GM21723 (cell line): ENCODE measurements at regions not wholly inside any gene's neighbourhood (a gene's known extent, or its start where the extent isn't known, plus 50 kb on each side); places are given as distances from the start of the nearest gene placed in this dataset.

Experiments used
- ATAC-seq: cut with Tn5 transposase; IDR thresholded peaks from one replicate; pipeline ENCODE4 v1.9.1; 2021; ENCODE audit warnings: mild to moderate bottlenecking, moderate library complexity; ENCODE audit not compliant: unreplicated experiment

DNA sequence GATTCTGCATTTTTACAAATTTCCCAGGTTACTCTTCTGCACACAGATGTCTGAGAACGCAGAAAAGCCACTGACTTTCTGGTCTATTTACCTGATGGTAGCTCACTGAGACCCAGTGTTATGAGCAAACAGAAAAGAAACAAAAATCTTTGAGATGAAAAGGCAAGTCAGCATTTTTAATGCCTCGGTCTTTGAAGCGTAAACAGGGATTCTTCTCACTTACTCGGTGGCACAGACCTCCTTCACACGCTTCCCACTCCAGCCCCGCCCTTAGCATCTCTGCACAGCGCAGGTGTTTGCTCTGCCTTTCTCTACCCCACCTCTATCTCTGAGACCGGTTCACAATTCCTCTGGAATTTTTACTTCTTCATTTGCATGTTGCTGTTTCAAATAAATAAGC lies 195.0 kb upstream of the IRX1 start:
- no peak for ATAC-seq

DNA sequence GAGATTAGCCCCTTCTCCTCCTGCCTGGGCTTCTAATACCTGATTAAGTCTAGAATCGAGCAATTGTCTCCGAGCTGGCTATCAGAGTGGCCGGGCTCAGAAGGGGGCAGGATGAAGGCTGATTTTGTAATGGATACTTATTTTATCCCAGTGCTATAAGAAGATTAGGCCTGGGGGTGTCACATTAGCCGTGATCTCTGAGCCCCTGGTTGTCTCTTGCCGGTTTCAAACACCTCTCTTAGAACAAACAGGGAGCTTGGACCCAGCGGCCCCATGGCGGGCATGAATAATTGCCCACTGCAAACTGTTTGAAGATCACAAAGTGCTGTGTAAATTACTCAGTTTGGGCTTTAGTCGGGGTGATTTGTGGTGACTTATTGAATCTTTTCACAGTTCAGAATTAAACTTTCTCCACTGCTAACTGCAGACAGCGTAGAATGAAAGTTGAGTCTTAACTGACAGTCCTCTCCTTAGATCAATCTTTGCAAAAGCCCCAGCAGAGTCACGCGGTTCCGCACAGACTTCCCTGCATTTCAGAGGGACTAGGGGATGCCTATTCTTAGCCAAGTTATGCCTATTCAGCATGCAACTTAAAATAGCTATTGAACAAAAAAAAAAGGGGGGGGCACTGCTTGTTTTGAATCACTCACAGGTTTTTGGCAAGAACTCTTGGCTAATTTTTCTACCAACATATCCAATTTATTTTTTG lies 200.6 kb upstream of the IRX1 start:
- no peak for ATAC-seq

DNA sequence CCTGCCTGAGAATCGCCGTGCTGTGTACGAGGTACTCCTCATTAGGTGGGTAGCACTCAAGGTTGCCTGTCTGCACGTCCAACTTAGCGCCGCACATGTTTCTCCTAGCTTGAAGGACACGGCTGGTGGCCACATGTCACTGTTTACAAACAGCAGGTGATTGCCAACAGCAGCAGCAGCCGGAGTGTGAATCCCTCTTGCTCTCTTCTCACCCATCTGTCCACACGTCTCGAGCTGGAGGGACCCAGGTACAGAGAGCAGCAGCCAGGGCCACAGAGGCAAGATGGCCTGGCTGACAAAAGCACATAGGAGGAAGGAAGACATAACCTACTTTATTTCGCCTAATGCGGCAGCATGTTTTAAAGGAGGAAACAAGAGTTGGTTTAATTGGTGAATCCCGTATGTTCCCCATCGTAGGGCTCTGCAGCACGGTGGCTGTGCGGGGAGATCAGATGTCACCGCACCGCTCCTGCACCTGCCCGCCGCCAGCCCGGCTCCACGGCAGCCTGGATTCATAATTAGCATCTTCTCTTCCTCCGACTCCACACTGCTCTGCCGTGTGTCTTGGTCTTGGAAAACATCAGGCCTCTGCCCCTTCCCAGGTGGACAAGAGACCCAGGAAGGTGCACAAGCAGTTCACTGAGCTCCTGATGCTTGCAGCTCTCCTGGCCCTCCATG lies 201.6 kb upstream of the IRX1 start:
- ATAC-seq: no peak

DNA sequence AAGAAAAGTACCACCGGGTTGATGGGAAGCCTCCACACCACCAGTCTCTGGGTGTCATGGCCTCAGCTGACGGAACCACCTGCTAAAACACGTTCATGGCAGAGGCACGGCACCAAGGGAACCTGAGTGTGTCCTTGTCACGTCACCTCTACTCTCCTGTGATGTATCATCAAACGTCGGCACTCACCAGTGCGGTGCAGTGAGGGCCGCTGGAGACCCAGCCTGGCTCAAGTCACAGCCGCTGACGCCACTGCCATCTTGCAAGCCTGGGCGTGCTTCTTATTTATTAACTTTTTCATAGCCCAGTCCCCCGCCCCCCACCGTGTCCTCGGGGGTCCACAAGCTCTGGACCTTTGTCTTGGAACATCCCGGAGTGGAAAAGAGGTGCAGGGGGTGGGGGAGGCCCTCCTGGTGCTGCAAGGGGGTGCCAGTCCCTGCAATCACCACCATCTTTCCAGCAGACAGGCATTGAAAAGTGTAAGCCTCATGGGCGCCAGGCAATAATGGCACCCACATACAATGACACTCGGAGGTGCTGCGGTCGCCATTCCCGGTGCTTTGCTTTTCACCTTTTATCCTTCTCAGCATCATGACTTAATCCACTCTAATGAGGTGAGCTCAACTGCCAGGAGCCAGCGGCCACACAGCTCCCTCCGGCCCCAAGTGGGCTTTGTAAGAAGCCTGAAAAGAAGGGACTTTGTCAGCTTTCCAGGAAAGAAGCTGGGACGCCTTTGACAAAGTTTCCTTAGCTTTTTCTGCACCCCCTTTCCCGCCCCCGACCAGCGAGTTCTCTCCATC lies 202.3 kb upstream of the IRX1 start:
- no peak for ATAC-seq

DNA sequence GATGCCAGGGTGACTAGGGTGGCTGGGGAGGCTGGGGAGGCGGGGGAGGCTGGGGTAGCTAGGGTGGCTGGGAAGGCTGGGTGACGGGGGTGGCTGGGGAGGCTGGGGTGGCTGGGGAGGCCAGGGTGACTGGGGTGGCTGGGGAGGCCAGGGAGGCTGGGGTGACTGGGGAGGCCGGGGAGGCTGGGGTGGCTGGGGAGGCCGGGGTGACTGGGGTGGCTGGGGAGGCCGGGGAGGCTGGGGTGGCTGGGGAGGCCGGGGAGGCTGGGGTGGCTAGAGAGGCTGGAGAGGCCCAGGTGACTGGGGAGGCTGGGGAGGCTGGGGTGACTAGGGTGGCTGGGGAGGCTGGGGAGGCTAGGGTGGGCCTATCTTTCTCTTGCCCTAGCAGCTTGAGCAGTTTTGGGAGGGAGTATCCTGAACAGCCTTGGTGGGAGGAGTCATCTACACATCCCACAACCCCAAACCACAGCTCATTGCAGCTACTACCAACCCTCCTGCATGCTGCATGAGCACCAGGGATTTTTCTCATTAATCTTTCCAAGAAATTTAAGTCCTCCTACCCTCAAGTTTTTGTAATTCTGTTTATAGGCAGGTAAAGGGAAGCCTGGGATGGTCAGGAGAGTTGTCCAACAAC lies 203.2 kb upstream of the IRX1 start:
- ATAC-seq: no peak

DNA sequence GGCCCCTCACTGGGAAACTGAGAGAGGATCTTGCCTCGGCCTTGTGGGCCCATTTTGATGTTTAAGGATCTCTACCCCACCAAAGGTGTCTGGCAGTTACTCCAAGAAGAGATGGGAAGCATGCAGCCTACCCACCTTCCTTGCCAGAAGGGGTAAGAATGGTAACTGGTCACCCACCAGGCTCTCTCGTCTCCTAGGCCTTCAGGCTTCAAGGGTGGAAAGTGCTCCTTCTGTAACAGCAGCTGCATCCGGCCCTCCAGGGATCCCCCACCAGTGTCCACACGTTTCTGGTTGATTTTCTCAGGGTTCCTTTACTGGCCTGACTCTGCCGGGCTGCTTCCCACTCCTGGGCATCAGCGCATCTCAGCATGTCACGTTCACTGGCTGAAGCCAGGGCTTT lies 204.4 kb upstream of the IRX1 start:
- ATAC-seq: no peak

DNA sequence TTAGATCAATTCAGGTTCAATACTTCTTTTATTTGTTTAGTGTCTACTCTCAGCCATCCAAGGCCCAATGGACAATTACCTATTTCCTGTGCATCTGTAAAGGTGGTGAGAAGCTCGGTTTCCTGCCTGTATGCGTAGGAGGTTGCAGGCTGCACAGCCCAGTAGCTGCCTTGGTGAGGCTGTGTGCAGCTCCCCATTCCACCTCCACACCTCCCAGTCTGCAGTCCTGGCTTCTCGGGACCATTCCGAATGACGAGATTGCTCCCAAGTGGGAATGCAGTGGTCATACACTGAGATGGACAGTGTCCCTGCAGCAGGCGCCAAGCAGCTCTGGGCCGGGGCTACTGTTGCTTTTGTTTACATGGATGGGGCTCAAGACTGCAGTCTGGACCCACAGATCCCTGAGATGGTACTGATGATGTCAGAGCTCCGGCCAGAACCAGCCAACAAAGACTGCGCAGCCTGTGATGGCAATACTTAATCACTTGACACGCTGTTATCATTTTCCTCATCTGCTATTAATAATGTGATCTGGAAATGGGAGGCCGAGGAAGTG lies 206.1 kb upstream of the IRX1 start:
- no peak for ATAC-seq

DNA sequence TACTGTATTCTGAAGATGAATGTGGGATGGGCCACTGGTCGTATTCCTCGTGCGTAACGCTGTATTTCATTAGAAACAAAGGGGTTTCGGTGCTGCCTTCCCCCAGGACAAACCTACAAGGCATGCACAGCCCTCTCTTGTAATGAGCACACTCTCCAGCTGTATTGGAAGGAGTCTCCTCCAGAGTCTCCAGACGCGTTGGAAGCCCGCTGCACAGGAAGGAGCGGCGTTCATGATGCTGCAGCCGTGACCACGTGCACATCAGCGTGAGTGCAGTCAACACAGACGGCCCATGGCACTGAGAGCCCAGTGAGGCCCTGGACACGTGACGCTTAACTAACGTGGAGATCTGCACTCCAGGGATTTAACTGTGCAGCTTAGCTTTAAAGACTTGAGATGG lies 209.0 kb upstream of the IRX1 start:
- no peak for ATAC-seq

DNA sequence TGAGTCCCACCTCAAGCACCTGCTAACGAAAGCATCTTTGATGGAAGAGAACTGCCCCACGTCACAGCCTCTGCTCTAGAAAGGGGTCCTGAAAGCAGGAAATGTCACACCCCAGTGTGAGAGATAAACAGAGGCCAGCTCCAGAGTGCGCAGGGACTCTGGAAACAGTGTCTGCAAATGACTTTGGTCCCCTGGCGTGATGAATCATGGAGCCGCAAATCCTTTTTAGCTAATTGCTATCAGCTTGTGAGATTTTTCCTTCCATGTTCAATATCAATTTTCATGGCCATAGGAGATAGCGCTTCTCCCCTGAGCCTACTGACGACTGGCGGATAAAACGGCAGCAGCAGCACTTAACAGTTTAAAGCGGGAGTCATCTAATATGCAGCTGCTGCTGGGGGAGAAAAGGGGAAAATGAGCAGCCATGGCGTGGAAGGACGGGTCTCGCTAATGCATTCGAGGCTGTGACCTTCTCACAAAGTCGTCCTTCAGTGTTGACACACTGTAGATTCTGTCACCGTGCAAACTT lies 209.6 kb upstream of the IRX1 start:
- ATAC-seq: no peak

DNA sequence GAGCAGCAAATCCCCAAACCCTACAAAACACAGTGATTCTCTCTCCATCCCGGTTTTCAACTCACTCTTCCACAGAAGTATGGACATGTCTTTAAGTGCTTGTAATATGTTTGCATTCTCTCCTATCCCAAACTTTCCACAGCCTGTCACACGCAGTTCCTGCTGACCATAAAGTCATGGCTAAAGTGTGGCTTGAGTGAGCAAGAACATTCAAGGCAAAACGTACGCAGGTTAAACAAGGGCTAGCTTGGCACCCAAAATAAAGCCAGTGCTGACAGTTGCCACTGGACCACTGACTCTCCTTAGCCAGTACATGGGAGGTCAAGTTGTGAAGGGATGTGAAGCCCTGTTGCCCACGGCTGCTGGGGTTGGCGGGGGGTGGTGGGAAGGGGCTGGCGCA lies 211.1 kb upstream of the IRX1 start:
- ATAC-seq: no peak

DNA sequence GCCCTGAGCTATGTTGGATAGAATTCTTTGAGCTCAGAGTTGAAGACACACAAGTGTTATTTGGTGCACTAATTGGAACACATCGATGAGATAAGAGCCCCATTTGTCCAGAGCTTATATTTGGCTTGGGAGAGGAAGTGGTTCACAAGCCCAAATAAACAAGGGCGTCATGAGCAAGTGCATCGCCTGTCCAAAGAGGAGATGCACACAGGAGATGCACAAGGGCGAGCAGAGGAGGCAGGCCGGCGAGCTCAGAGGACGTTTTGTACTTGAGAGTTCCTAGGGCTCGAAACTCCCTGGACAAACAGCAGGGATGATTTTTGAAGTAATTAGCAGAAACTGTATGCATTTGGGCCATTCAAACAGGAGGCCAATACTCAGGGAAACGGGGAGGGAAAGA lies 212.8 kb upstream of the IRX1 start:
- no peak for ATAC-seq

DNA sequence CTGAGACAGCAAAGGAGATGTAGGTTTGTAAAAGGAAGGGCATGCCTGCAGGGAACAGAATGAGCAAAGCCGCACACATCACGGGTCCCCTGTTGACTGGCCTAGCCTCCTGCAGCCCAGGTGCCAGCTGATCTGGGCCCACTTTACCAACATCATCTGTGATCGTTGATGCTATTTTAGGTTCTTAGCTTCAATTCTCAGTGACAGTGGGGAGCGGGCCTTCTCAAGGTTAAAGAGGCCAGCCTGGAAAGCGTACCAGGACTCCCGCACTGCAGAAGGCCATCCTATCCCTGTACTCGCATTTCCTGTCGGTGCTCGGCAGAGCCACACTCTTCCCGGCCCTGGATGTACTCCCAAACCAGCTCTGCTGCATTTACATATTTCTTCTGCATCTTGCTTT lies 213.5 kb upstream of the IRX1 start:
- ATAC-seq: no peak

DNA sequence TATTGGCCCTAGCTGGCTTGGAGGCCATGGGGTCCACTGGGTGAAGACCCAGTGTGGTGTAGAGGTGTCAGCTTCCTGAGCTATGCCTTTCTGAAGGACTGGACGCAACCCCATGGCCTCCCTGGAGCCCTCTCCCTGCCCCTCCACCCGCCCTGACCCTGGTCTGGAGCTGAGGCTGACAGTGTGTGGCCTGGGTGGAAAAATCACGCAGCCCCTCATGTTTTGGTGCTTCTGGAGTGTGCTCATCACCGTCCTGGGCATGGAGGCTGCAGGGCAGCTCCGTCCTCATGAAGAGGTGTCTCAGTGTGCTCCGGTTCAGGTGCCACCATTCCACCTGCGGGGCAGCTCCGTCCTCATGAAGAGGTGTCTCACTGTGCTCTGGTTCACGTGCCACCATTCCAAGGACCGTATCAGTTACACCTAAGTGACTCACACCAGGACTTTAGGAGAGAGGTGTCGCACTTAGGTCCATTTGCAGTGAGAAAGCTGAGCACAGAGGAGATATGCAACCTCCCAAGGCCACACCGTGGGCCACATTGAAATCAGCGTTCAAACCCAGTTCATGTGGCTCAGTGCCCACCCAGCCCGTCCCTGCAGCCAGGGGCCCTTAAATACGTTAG lies 214.3 kb upstream of the IRX1 start:
- ATAC-seq: no peak

DNA sequence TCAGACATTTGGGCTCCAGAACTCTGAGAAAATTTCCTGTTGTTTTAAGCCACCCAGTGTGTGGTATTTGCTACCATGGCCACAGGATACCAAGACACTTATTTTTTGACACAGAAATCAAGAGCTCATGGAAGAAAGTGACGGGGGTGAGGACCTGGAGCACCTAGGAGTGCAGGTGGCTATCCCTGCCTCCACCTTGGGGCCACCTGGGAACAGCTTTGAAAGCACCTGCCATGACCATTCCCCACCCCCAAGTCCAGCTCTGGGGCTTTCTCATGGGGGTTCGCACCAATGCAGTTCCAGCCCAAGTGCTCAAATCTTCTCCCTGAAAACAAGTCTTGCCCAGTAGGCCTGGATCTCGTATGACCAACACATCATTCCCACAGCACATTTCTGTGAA lies 214.9 kb upstream of the IRX1 start:
- no peak for ATAC-seq

DNA sequence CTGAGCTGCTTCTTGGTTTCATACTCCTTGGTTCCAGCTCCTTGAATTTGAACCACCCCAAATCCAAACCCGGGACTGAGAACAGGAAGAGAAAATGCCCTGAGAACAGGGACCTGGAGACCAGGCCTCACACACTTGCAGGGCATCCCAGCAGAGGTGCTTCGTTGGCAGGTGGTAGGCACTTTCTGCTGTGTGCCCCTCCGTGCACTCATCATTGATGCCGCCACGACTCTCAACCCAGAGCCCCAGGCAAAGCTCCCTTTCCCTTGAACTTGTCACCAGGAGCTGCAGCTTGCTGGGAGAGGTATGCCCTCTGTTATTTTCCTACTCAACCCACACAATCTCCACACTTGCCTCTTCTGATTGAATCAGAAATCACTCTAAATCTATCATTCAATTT lies 217.8 kb upstream of the IRX1 start:
- ATAC-seq: no peak

DNA sequence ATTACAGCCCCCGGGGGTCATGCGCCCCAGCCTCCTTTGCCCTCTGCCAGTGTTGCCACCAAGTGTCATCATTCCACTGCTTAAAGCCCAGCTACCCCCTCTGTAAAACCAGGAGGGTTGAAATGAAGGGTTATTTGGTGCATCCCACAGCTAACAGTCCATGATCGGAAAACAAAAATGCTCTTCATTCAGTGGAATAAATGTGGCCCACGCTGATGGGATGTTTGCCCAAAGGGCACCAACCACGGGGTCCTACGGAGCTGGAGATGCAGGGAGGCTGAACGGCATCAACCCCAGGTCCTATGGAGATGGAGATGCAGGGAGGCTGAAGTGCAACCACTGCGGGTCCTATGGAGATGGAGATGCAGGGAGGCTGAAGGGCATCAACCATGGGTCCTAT lies 218.5 kb upstream of the IRX1 start:
- no peak for ATAC-seq

DNA sequence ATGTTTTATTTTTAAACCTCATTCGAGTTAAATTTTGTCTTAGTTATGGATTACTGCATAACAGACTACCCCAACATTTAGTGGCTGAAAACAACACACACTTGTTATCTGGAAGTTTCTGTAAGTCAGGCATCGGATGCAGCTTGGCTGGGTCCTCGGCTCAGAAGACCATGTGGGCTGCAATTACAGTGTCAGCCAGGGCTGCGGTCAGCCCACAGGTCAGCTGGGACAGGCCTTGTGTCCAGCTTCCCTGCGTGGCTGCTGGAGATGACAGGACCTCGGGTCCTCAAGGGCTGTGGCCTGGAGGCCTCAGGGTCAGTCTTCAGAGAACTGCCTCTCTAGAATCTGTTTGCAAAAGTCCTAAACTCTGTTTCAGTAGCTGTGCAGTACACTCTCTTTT lies 219.0 kb upstream of the IRX1 start:
- ATAC-seq: no peak

DNA sequence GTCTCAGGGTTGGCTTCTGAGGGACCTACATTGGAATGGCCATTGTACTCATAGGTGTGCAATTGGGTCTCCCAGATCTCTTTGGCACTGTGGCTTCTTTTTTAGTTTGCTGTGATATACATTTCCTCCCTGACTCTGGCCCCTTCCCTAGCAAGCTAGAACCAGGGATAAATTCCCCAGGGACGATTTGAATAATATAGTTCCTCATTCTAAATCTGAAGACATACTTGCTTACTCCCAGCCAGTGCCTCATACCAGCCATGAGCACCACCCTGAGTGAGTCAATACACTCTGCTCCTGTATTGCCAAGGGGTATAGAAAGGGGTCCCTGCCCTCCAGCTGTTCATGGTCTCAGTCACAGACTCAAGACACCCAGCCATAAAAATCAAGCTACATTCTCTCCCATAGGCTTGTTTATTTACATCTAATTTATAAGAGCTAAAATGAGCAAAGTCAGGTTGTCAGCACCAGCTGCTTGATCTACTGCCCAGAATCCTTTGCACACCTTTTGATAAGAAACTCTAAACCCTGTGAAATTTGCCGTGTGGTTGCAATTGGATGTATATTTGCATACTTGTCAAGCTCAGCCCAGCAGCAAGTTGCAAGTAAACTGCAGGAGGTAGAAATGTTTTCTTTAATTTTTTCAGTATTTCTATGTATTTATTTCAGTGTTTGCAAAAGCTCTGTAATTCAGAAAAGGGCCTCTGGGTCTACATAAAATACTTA lies 219.9 kb upstream of the IRX1 start:
- ATAC-seq: no peak

DNA sequence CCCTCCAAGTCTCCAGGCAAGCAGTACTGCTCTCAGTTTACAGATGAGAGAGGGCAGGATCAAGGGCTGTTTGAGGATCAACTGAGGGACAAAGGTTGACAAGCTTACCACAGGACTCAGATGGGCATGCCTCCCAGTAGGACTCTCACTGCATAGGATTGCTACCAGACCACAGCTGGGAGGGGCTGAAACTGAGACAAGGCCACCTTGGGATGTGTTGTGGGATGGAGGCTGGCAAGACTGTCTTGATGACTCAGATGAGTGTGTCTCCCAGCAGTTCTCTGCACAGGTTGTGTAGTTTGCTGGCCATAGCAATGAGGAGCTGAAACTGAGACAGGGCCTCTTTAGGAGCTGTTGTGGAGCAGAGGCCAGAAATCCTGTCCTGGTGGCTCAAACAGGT lies 222.2 kb upstream of the IRX1 start:
- ATAC-seq: no peak

DNA sequence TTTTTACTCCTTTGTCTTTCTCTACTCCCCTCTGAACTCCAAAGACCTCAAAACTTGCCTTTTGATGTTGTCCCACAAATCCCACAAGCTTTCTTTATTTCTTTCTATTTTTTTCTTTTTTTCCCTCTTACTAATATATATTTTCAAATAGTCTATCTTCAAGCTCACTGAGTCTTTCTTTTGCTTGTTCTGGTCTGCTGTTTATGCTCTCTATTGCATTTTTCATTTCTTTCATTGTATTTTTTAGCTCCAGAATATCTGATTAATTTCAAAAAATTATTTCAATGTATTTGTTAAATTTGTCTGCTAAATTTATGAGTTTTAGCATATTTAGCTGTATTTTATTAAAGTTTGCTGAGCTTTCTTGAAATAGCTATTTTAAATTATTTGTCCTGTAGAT lies 223.3 kb upstream of the IRX1 start:
- no peak for ATAC-seq
